Trophoblast cell (in vitro differentiated cells and primary cell): ENCODE measurements at regions not wholly inside any gene's neighbourhood (a gene's known extent, or its start where the extent isn't known, plus 50 kb on each side); places are given as distances from the start of the nearest gene placed in this dataset.

Experiments used
- DNase-seq, 2 donors: peaks; one replicate each; pipeline ENCODE4 v3.0.0-alpha.2; 2016
- H2AFZ ChIP-seq: 2 replicates; pipeline ENCODE4 v1.6.1; 2013; ENCODE audit warnings: low read length, moderate library complexity, mild to moderate bottlenecking; ENCODE audit not compliant: insufficient read depth, poor library complexity
- H2AK5ac ChIP-seq: 2 replicates; pipeline ENCODE4 v1.6.1; 2013; ENCODE audit warnings: mild to moderate bottlenecking, low read length
- H2BK120ac ChIP-seq: 2 replicates; pipeline ENCODE4 v1.6.1; 2013; ENCODE audit warnings: low read length, mild to moderate bottlenecking, moderate library complexity; ENCODE audit not compliant: insufficient read depth, poor library complexity
- H2BK12ac ChIP-seq: 2 replicates; pipeline ENCODE4 v1.6.1; 2013; ENCODE audit warnings: mild to moderate bottlenecking, low read length, moderate library complexity
- H2BK5ac ChIP-seq: 2 replicates; pipeline ENCODE4 v1.6.1; 2013; ENCODE audit warnings: low read length, low read depth, moderate library complexity, mild to moderate bottlenecking; ENCODE audit not compliant: poor library complexity
- H3K14ac ChIP-seq: 2 replicates; pipeline ENCODE4 v1.6.1; 2013; ENCODE audit warnings: mild to moderate bottlenecking, low read length
- H3K18ac ChIP-seq: 2 replicates; pipeline ENCODE4 v1.6.1; 2013; ENCODE audit warnings: mild to moderate bottlenecking, low read length
- H3K23ac ChIP-seq: 2 replicates; pipeline ENCODE4 v1.6.1; 2013; ENCODE audit warnings: low read length
- H3K27ac ChIP-seq: 2 replicates; pipeline ENCODE4 v1.5.1; 2013; ENCODE audit warnings: low read depth, mild to moderate bottlenecking, inconsistent platforms, low read length, moderate library complexity
- H3K27me3 ChIP-seq: 2 replicates; pipeline ENCODE4 v1.6.1; 2013; ENCODE audit warnings: inconsistent platforms, mild to moderate bottlenecking, low read length, moderate library complexity; ENCODE audit not compliant: insufficient read depth
- H3K36me3 ChIP-seq, 2 experiments: 1 replicate in 1 of 2; 2 replicates in 1 of 2; pipeline ENCODE4 v1.6.1; 2013; ENCODE audit warnings: low read length in 2 of 2, mild to moderate bottlenecking in 2 of 2, moderate library complexity in 1 of 2; ENCODE audit not compliant: insufficient read depth in 2 of 2, control insufficient read depth in 1 of 2
- H3K4ac ChIP-seq: 2 replicates; pipeline ENCODE4 v1.6.1; 2013; ENCODE audit warnings: low read depth, mild to moderate bottlenecking, low read length, moderate library complexity
- H3K4me1 ChIP-seq, 2 experiments: 1 replicate in 1 of 2; 2 replicates in 1 of 2; pipeline ENCODE4 v1.6.1; 2013; ENCODE audit warnings: low read length in 2 of 2, mild to moderate bottlenecking in 2 of 2, moderate library complexity in 1 of 2; ENCODE audit not compliant: insufficient read depth in 2 of 2, control insufficient read depth in 1 of 2
- H3K4me2 ChIP-seq: 2 replicates; pipeline ENCODE4 v1.6.1; 2013; ENCODE audit warnings: inconsistent platforms, mild to moderate bottlenecking, low read length, moderate library complexity
- H3K4me3 ChIP-seq: 2 replicates; pipeline ENCODE4 v1.5.1; 2013; ENCODE audit warnings: mild to moderate bottlenecking, low read depth, low read length, inconsistent platforms
- H3K79me1 ChIP-seq: one replicate; pipeline ENCODE4 v1.6.1; 2013; ENCODE audit warnings: low read length
- H3K79me2 ChIP-seq: 2 replicates; pipeline ENCODE4 v1.6.1; 2013; ENCODE audit warnings: low read length, mild to moderate bottlenecking; ENCODE audit not compliant: control insufficient read depth, insufficient read depth, poor library complexity
- H3K9ac ChIP-seq: 2 replicates; pipeline ENCODE4 v1.6.1; 2013; ENCODE audit warnings: mild to moderate bottlenecking, low read length
- H3K9me3 ChIP-seq: 2 replicates; pipeline ENCODE4 v1.6.1; 2013; ENCODE audit warnings: low read depth, mild to moderate bottlenecking, control low read depth, inconsistent platforms, low read length; ENCODE audit not compliant: insufficient read depth
- H4K12ac ChIP-seq: 2 replicates; pipeline ENCODE4 v1.6.1; 2013; ENCODE audit warnings: low read depth, mild to moderate bottlenecking, low read length, moderate library complexity
- H4K8ac ChIP-seq: 2 replicates; pipeline ENCODE4 v1.6.1; 2013; ENCODE audit warnings: low read depth, mild to moderate bottlenecking, low read length, moderate library complexity
- H4K91ac ChIP-seq: one replicate; pipeline ENCODE4 v1.6.1; 2013; ENCODE audit warnings: low read depth, mild to moderate bottlenecking, low read length, moderate library complexity
- WGBS: extraction: QIAGEN DNeasy Blood & Tissue Kit; methylation state at CpG from one replicate; pipeline ENCODE4 v1.1.7; 2013; ENCODE audit warnings: missing lambda C conversion rate; ENCODE audit not compliant: insufficient read length, insufficient coverage; ENCODE audit errors: extremely low coverage; 5-methylcytosine and 5-hydroxymethylcytosine counted together

- Histone ChIP-seq H3K18ac (no peak overlapping the region), H3K4ac (no peak overlapping the region)
Observed at GRCh38 chr5:23372177-23372576, 135.2 kb upstream of the PRDM9 start.

GRCh38 chr5:23368393-23368792, 139.0 kb upstream of the PRDM9 start:
- no peak overlapping the region for H2BK120ac ChIP-seq
- no peak overlapping the region for H3K23ac ChIP-seq
- no peaks in the 10 kb centered on the region for H3K27me3 ChIP-seq
- H4K91ac ChIP-seq, result no peak overlapping the region
- DNase-seq, result no peak
- no peak overlapping the region for H4K8ac ChIP-seq
- no peak overlapping the region for H2BK5ac ChIP-seq
- no peaks in the 10 kb centered on the region for H3K79me2 ChIP-seq
- H2BK12ac ChIP-seq, result no peak overlapping the region
- H3K36me3 ChIP-seq, result no peaks in the 10 kb centered on the region
- H3K79me1 ChIP-seq, result no peaks in the 10 kb centered on the region
- no CpG with 5 or more reads among the region's 3 CpGs for WGBS
- H3K18ac ChIP-seq, result no peak overlapping the region
- H3K4me3 ChIP-seq, result no peak overlapping the region
- H3K9ac ChIP-seq, result no peak overlapping the region
- H3K27ac ChIP-seq, result no peak overlapping the region
- H3K4me1 ChIP-seq, result no peaks in the 10 kb centered on the region
- H2AK5ac ChIP-seq, result no peak overlapping the region
- H3K9me3 ChIP-seq, result no peaks in the 10 kb centered on the region
- no peak overlapping the region for H3K4ac ChIP-seq
- H4K12ac ChIP-seq, result no peak overlapping the region
- no peak overlapping the region for H3K14ac ChIP-seq
- H3K4me2 ChIP-seq, result no peak overlapping the region
- H2AFZ ChIP-seq, result no peak overlapping the region

More at GRCh38 chr5:23372177-23372576, 135.2 kb upstream of the PRDM9 start:
- Histone ChIP-seq H4K91ac (no peak overlapping the region), H3K36me3 (no peaks in the 10 kb centered on the region), H3K79me1 (no peaks in the 10 kb centered on the region), H3K4me2 (no peak overlapping the region), H2AK5ac (no peak overlapping the region), H3K14ac (no peak overlapping the region), H3K27me3 (no peaks in the 10 kb centered on the region), H2AFZ (no peak overlapping the region), H2BK12ac (no peak overlapping the region), H2BK5ac (no peak overlapping the region), H3K4me3 (no peak overlapping the region), H3K9me3 (no peaks in the 10 kb centered on the region), H3K27ac (no peak overlapping the region), H3K23ac (no peak overlapping the region), H3K79me2 (no peaks in the 10 kb centered on the region), H4K12ac (no peak overlapping the region), H2BK120ac (no peak overlapping the region), H3K4me1 (no peaks in the 10 kb centered on the region), H3K9ac (no peak overlapping the region), H4K8ac (no peak overlapping the region)
- DNase-seq, result no peak

DNA sequence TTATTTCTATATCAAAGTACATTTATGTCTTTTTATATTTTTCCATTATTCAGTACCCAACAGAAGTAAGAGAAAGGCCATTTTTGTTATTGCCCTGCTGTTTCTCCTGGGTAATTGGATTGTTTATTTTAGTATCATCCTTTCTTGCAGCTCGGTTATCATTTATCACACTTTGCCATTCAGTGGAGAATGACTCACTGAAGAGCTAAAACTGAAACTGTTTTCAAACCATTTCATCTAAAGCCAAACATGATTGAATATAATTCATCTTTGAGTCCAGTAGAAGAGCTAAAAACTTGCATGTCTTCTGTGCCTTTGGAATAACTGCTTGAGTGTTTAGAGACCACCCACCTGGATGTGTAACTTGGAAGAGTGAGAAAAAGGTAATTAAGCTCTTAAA, 139.5 kb upstream of the PRDM9 start:
- WGBS, result no CpG with 5 or more reads among the region's 1 CpG
- no peak overlapping the region for H3K4me2 ChIP-seq
- H3K27ac ChIP-seq, result no peak overlapping the region
- H3K36me3 ChIP-seq, result no peaks in the 10 kb centered on the region
- H3K9me3 ChIP-seq, result no peaks in the 10 kb centered on the region
- H3K79me2 ChIP-seq, result no peaks in the 10 kb centered on the region
- no peak overlapping the region for H2BK120ac ChIP-seq
- H3K9ac ChIP-seq, result no peak overlapping the region
- no peak overlapping the region for H3K18ac ChIP-seq
- H2AFZ ChIP-seq, result no peak overlapping the region
- H2BK12ac ChIP-seq, result no peak overlapping the region
- no peak overlapping the region for H3K4me3 ChIP-seq
- no peak overlapping the region for H3K14ac ChIP-seq
- no peak overlapping the region for H2BK5ac ChIP-seq
- no peak overlapping the region for H4K12ac ChIP-seq
- H4K91ac ChIP-seq, result no peak overlapping the region
- no peaks in the 10 kb centered on the region for H3K79me1 ChIP-seq
- H3K4ac ChIP-seq, result no peak overlapping the region
- no peak overlapping the region for H3K23ac ChIP-seq
- H3K27me3 ChIP-seq, result no peaks in the 10 kb centered on the region
- H3K4me1 ChIP-seq, result no peaks in the 10 kb centered on the region
- DNase-seq, result no peak
- no peak overlapping the region for H2AK5ac ChIP-seq
- H4K8ac ChIP-seq, result no peak overlapping the region

- no peak overlapping the region for H4K12ac ChIP-seq
- no peaks in the 10 kb centered on the region for H3K27me3 ChIP-seq
- H3K9ac ChIP-seq, result no peak overlapping the region
- H3K79me1 ChIP-seq, result no peaks in the 10 kb centered on the region
- no peaks in the 10 kb centered on the region for H3K9me3 ChIP-seq
- no CpG with 5 or more reads among the region's 3 CpGs for WGBS
- H3K27ac ChIP-seq, result no peak overlapping the region
- H2AFZ ChIP-seq, result no peak overlapping the region
- H2BK5ac ChIP-seq, result no peak overlapping the region
- no peak overlapping the region for H4K8ac ChIP-seq
- no peak overlapping the region for H3K4me2 ChIP-seq
- H3K79me2 ChIP-seq, result no peaks in the 10 kb centered on the region
- H2BK120ac ChIP-seq, result no peak overlapping the region
- H3K23ac ChIP-seq, result no peak overlapping the region
- DNase-seq, result no peak
- H3K4me3 ChIP-seq, result no peak overlapping the region
- H4K91ac ChIP-seq, result no peak overlapping the region
- H3K18ac ChIP-seq, result no peak overlapping the region
- H3K36me3 ChIP-seq, result no peaks in the 10 kb centered on the region
- H3K14ac ChIP-seq, result no peak overlapping the region
- no peak overlapping the region for H3K4ac ChIP-seq
- H2AK5ac ChIP-seq, result no peak overlapping the region
- no peak overlapping the region for H2BK12ac ChIP-seq
- no peaks in the 10 kb centered on the region for H3K4me1 ChIP-seq
Observed at GRCh38 chr5:23353286-23353685, 154.1 kb upstream of the PRDM9 start.
